Tibial artery (tissue), 4 donors: ENCODE measurements at regions not wholly inside any gene's neighbourhood (a gene's known extent, or its start where the extent isn't known, plus 50 kb on each side); places are given as distances from the start of the nearest gene placed in this dataset.

Source experiments
- DNase-seq, 2 donors: peaks; one replicate each; pipeline ENCODE4 v3.0.0-alpha.2; 2019
- H3K27ac ChIP-seq, 2 donors: fragments of 200-600 bp; sonication (generic) in 1 of 2; 1 replicate in 1 of 2; 2 replicates in 1 of 2; pipeline ENCODE4 v1.5.1; 2018 to 2019; ENCODE audit warnings: mild to moderate bottlenecking in 1 of 2
- H3K27me3 ChIP-seq, 2 donors: fragments of 200-600 bp; sonication (generic) in 1 of 2; one replicate each; pipeline versions ENCODE4 v1.5.1 to v1.6.0; 2016 to 2019
- H3K36me3 ChIP-seq, 3 donors: fragments of 200-600 bp; sonication (generic) in 2 of 3; one replicate each; pipeline ENCODE4 v1.5.1; 2016 to 2019; ENCODE audit warnings: mild to moderate bottlenecking in 2 of 3
- H3K4me1 ChIP-seq, 4 donors: fragments of 200-600 bp; sonication (generic) in 2 of 4; 1 replicate in 3 of 4; 2 replicates in 1 of 4; pipeline ENCODE4 v1.5.1; 2016 to 2019
- H3K4me3 ChIP-seq, 2 donors: fragments of 200-600 bp; sonication (generic) in 1 of 2; 1 replicate in 1 of 2; 2 replicates in 1 of 2; pipeline ENCODE4 v1.5.1; 2018 to 2019; ENCODE audit warnings: mild to moderate bottlenecking in 2 of 2
- H3K9me3 ChIP-seq, 3 donors: fragments of 200-600 bp; sonication (generic) in 1 of 3; one replicate each; pipeline ENCODE4 v1.5.1; 2016 to 2019
- intact Hi-C: fragments of 100-400 bp; cut with DNase I; formaldehyde crosslinking; loops from one replicate; pipeline ENCODE4 v1.15.0; 2023; ENCODE audit warnings: low total_unique reads
- TF ChIP-seq, protein P1 (sequence below), 2 experiments: fragments of 200-600 bp in 1 of 2; fragments of 450-650 bp in 1 of 2; IDR thresholded peaks; one replicate each; pipeline ENCODE4 v1.5.1; 2017 to 2019; ENCODE audit warnings: antibody characterized with exemption in 2 of 2, mild to moderate bottlenecking in 1 of 2, moderate library complexity in 1 of 2

DNA sequence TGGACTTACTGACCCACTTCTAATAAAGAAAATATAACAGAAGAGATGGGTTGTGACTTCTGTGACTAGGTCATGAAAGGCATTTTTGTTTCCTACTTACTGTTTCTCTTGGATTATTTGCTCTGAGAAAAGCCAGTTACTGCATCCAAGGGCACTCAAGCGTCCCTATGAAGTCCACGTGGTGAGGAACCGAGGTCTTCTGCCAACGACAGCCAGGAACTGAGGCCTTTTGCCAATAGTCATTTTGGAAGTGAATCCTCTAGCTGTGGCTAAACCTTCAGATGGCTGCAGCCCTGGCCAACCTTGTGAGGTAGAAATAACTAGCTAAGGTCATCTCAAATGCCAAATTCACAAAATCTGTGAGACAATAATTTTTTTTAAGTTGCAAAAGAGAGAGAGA, 449.8 kb upstream of the RGPD4 start:
- TF ChIP-seq, protein P1, sequence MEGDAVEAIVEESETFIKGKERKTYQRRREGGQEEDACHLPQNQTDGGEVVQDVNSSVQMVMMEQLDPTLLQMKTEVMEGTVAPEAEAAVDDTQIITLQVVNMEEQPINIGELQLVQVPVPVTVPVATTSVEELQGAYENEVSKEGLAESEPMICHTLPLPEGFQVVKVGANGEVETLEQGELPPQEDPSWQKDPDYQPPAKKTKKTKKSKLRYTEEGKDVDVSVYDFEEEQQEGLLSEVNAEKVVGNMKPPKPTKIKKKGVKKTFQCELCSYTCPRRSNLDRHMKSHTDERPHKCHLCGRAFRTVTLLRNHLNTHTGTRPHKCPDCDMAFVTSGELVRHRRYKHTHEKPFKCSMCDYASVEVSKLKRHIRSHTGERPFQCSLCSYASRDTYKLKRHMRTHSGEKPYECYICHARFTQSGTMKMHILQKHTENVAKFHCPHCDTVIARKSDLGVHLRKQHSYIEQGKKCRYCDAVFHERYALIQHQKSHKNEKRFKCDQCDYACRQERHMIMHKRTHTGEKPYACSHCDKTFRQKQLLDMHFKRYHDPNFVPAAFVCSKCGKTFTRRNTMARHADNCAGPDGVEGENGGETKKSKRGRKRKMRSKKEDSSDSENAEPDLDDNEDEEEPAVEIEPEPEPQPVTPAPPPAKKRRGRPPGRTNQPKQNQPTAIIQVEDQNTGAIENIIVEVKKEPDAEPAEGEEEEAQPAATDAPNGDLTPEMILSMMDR (IDR thresholded peaks at IDR 0.05): no peak
- Histone ChIP-seq H3K36me3 (no peaks in the 10 kb centered on the region), H3K9me3 (no peaks in the 10 kb centered on the region), H3K4me3 (no peak overlapping the region), H3K27me3 (no peaks in the 10 kb centered on the region), H3K27ac (no peak overlapping the region), H3K4me1 (peaks cover 0 to 8% (median 0%) of the 10 kb centered on the region in 4 donors)
- intact Hi-C loops: no loop called here
- DNase-seq: no peak

DNA sequence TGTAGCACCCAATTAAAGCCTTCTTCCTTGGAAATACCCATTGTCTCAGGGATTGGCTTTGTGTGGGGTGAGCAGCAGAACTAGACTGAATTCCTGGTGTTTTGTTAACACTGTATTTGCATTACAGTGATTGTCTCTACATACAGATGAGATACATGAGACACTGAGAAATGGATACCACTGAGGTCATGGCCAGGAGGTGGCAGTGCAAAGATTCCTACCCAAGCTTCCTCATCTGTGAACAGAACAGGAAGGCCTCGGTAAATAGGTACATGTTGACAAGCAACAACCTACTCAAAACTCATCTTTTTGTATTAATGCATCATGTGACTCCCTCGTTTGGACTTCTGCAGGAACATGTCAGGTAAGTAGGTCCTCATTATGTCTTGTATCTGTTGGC, 445.8 kb upstream of the RGPD4 start:
- no peak for DNase-seq
- no peaks in the 10 kb centered on the region for H3K36me3 ChIP-seq
- no peak overlapping the region for H3K4me3 ChIP-seq
- intact Hi-C loops: no loop called here
- peaks cover 0 to 3% (median 0%) of the 10 kb centered on the region in 3 donors for H3K9me3 ChIP-seq
- no peak overlapping the region for H3K27ac ChIP-seq
- H3K4me1 ChIP-seq: peaks cover 0 to 8% (median 0%) of the 10 kb centered on the region in 4 donors
- TF ChIP-seq, protein P1 (IDR thresholded peaks at IDR 0.05): no peak
- no peaks in the 10 kb centered on the region for H3K27me3 ChIP-seq

DNA sequence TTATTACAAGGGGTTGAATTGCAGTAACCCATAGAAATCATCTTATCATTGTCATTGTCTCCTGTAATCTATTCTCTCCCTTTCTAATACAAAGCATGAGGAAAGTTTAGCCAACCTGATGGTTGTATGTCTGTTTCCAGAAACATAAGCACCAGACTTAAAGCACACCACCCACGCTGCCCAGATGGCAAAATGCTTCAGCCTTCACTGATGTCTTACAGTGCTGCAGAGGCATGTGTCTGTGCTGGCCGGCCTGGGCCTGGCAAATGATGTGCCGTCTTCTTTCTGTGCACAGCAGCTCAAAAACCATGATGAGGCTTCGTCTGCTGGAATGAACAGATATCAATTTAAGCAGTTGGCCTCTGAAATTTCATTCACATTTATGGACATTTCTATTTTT, 443.0 kb upstream of the RGPD4 start:
- peaks cover 0 to 3% (median 0%) of the 10 kb centered on the region in 3 donors for H3K9me3 ChIP-seq
- intact Hi-C loops: no loop called here
- H3K4me3 ChIP-seq: no peak overlapping the region
- H3K4me1 ChIP-seq: no peaks in the 10 kb centered on the region
- no peak for DNase-seq
- H3K27ac ChIP-seq: no peak overlapping the region
- no peaks in the 10 kb centered on the region for H3K27me3 ChIP-seq
- no peaks in the 10 kb centered on the region for H3K36me3 ChIP-seq
- TF ChIP-seq, protein P1 (IDR thresholded peaks at IDR 0.05): no peak

DNA sequence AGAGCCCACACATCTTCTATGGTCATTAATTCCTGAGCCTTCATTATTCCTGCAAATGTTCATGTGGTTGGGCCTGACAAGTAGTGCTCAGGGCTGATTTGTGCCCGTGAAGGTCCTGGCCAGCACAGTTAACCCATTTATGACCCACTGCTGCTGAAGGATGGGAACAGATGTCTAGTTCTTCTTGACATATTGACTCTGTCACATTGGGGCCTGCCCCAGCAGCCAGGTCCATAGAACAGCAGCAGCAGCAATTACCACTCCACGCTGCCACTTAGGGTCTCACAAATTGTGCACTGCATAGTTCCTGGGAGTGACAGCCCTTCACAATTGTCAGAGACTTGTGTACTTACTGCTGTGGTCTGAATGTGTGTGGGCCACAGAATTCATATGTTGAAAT, 442.3 kb upstream of the RGPD4 start:
- no peak for DNase-seq
- H3K27me3 ChIP-seq: no peaks in the 10 kb centered on the region
- no peaks in the 10 kb centered on the region for H3K4me1 ChIP-seq
- TF ChIP-seq, protein P1 (IDR thresholded peaks at IDR 0.05): no peak
- H3K36me3 ChIP-seq: no peaks in the 10 kb centered on the region
- no peak overlapping the region for H3K4me3 ChIP-seq
- H3K27ac ChIP-seq: no peak overlapping the region
- peaks cover 0 to 3% (median 0%) of the 10 kb centered on the region in 3 donors for H3K9me3 ChIP-seq
- intact Hi-C loops: no loop called here

DNA sequence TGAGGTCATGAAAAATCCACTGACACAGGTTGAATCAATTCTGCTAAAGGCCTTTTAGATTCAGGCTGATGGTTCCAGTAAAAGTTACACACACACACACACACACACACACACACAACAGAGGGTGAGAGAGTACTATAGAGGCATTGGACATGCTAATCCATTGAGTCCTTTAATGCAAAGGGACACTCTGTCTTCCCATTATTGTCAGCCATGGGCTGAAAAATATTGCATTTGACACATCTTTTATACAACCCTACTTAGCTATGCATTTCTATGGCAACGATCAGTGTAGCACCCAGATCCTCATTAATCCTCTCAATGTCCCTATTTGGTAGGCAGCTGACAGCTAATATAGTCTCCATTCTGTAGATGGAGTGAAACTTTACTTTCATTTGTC, 440.8 kb upstream of the RGPD4 start:
- Histone ChIP-seq H3K36me3 (no peaks in the 10 kb centered on the region), H3K4me1 (no peaks in the 10 kb centered on the region), H3K9me3 (peaks cover 0 to 3% (median 0%) of the 10 kb centered on the region in 3 donors), H3K27ac (no peak overlapping the region), H3K27me3 (no peaks in the 10 kb centered on the region), H3K4me3 (no peak overlapping the region)
- TF ChIP-seq, protein P1 (IDR thresholded peaks at IDR 0.05): no peak
- intact Hi-C loops: no loop called here
- DNase-seq: no peak

DNA sequence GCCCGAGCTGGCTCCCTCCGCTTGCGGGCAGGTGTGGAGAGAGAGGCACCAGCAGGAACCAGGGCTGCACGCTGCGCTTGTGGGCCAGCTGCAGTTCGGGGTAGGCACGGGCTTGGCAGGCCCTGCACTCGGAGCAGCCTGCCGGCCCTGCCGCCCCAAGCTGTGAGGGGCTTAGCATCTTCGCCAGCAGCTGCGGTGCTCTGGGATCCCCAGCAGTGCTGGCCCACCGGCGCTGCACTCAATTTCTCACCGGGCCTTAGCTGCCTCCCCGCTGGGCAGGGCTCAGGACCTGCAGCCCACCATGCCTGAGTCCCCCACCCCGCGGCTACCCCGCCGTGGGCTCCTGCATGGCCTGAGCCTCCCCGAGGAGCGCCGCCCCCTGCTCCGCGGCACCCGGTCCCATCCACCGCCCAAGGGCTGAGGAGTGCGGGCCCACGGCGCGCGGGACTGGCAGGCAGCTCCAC, 434.4 kb upstream of the RGPD4 start:
- no peaks in the 10 kb centered on the region for H3K36me3 ChIP-seq
- H3K27ac ChIP-seq: no peak overlapping the region
- intact Hi-C loops: no loop called here
- TF ChIP-seq, protein P1 (IDR thresholded peaks at IDR 0.05): no peak
- no peaks in the 10 kb centered on the region for H3K4me1 ChIP-seq
- H3K27me3 ChIP-seq: no peaks in the 10 kb centered on the region
- H3K9me3 ChIP-seq: no peaks in the 10 kb centered on the region
- no peak overlapping the region for H3K4me3 ChIP-seq
- no peak for DNase-seq
